ENCODE measurements at regions not wholly inside any gene's neighbourhood (a gene's known extent, or its start where the extent isn't known, plus 50 kb on each side); places are given as distances from the start of the nearest gene placed in this dataset.

DNA sequence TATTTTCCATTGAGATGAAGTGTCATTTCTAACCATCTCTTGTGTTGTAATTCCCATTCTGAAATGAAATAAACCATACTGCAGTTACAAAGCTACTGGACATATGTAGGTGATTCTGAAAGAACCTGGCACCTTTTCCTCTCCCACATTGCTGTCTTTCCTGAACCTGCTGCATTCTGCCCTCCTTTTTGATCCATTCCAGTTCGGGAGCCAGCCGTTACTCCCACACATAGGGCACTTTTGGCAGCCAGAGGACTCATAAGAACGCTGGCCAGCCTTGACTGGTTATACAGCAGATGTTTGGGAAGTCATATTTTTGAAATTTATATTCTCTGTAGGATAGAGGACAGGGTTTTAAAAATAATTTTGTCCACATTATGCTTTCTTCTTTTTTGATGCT lies 369.8 kb upstream of the CDH7 start:
- POLR2A ChIA-PET = no interaction called here
- H3K27me3 Mint-ChIP-seq (ENCODE audit: low read depth) = no peaks in the 10 kb centered on the region; the same call in 1 of the 2 replicates

More for the DNA sequence above, 369.8 kb upstream of the CDH7 start:
- CTCF ChIA-PET = no interaction called here
- Mint-ChIP-seq H3K36me3 (peaks cover 16% of the 10 kb centered on the region), H3K27ac (no peak overlapping the region), H3K4me1 (peaks cover 1% of the 10 kb centered on the region), H3K9me3 (peaks cover 32% of the 10 kb centered on the region), H3K4me3 (no peak overlapping the region)
- TF ChIP-seq MAX (CRISPR knock-in tag; IDR thresholded peaks at IDR 0.05) (no peak), AR (CRISPR knock-in tag; IDR thresholded peaks at IDR 0.05) (no peak), TCF7 (CRISPR knock-in tag; IDR thresholded peaks at IDR 0.05; ENCODE audit: low read depth) (no peak), IRF2 (CRISPR knock-in tag; IDR thresholded peaks at IDR 0.05; ENCODE audit: borderline replicate concordance, low read depth) (no peak), TP53 (CRISPR knock-in tag; IDR thresholded peaks at IDR 0.05) (no peak), AFF4 (CRISPR knock-in tag; IDR thresholded peaks at IDR 0.05; ENCODE audit: borderline replicate concordance) (no peak), FOXP1 (CRISPR knock-in tag; IDR thresholded peaks at IDR 0.05; ENCODE audit: borderline replicate concordance) (no peak), JAZF1 (CRISPR knock-in tag; IDR thresholded peaks at IDR 0.05) (no peak), ZNF512 (CRISPR knock-in tag; IDR thresholded peaks at IDR 0.05; ENCODE audit: borderline replicate concordance) (no peak), SMAD3 (CRISPR knock-in tag; IDR thresholded peaks at IDR 0.05; ENCODE audit: borderline replicate concordance) (no peak), ARID4B (CRISPR knock-in tag; IDR thresholded peaks at IDR 0.05; ENCODE audit: borderline replicate concordance) (no peak), HMGA2 (CRISPR knock-in tag; IDR thresholded peaks at IDR 0.05) (no peak), SP1 (CRISPR knock-in tag; conservative IDR thresholded peaks at IDR 0.05) (no peak), FOXK1 (CRISPR knock-in tag; IDR thresholded peaks at IDR 0.05) (no peak), TEAD1 (CRISPR knock-in tag; IDR thresholded peaks at IDR 0.05) (no peak), OVOL2 (CRISPR knock-in tag; IDR thresholded peaks at IDR 0.05; ENCODE audit: borderline replicate concordance) (no peak)
- TF ChIP-seq, protein P1, sequence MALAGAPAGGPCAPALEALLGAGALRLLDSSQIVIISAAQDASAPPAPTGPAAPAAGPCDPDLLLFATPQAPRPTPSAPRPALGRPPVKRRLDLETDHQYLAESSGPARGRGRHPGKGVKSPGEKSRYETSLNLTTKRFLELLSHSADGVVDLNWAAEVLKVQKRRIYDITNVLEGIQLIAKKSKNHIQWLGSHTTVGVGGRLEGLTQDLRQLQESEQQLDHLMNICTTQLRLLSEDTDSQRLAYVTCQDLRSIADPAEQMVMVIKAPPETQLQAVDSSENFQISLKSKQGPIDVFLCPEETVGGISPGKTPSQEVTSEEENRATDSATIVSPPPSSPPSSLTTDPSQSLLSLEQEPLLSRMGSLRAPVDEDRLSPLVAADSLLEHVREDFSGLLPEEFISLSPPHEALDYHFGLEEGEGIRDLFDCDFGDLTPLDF (CRISPR knock-in tag; IDR thresholded peaks at IDR 0.05) = no peak
- TF ChIP-seq, protein P2, sequence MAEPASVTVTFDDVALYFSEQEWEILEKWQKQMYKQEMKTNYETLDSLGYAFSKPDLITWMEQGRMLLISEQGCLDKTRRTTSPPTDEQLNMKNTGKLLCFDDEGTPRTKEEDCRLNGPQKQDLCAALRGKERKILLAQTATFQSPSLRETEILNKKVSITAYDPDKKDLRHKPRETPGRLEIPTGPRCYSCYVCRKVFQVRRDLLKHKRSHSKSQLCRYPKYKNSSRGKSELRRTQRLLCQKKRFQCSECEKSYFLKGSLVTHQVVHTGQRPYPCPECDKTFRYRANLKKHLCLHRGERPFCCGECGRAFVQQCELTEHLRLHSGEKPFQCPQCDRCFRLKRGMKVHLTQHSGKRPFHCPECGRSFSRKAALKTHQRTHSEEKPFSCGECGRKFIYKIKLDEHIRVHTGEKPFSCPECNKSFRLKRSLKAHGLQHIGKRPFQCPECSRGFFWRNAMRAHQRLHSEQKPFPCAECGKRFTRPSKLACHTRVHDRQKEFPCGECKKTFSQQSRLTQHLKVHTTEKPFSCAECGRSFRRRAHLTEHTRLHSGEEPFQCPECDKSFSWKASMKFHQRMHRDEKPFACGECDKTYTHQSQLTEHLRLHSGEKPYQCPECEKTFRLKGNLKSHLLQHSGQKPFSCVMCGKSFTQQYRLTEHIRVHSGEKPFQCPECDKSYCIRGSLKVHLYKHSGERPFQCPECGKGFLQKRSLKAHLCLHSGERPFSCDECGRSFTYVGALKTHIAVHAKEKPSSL (CRISPR knock-in tag; conservative IDR thresholded peaks at IDR 0.05) = no peak
- ATAC-seq (no peak), DNase-seq (ENCODE audit: low spot score) (no peak)
